ENCODE measurements at regions not wholly inside any gene's neighbourhood (a gene's known extent, or its start where the extent isn't known, plus 50 kb on each side); places are given as distances from the start of the nearest gene placed in this dataset.

DNA sequence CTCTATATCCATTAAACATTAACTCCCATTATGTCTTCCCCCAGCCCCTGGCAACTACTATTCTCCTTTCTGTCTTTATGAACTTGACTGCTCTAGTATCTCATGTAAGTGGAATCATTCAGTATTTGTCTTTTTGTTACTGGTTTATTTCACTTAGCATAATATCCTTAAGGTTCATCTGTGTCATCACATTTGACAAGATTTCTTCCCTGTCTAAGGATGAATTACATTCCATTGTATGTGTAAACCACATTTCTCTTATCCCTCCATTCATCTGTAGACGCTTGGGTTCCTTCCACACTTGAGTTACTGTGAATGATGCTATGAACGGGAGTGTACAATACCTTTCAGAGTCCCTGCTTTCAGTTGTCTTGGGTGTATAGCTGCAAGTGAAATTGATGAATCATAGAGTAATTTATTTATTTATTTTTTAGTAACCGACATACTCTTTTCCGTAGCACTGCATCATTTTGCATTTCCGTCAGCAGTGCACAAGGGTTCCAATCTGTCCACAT is 399.7 kb upstream of the RBFOX1 start:
- no peaks in the 10 kb centered on the region for H3K27me3 ChIP-seq (ENCODE audit: control insufficient read depth, insufficient read depth, low read length, poor library complexity, severe bottlenecking)
- no peaks in the 10 kb centered on the region for H3K9me3 ChIP-seq (ENCODE audit: control insufficient read depth, low read length)
- no peaks in the 10 kb centered on the region for H3K4me1 ChIP-seq (ENCODE audit: control insufficient read depth, insufficient read depth, low read length)
- no peak overlapping the region for H3K4me3 ChIP-seq (ENCODE audit: insufficient read depth, low read depth, low read length)
- WGBS, 2 experiments: 94 to 98% methylated on average over 5 of the region's 5 CpGs
- H3K36me3 ChIP-seq (ENCODE audit: control insufficient read depth, insufficient read depth, low read length): no peaks in the 10 kb centered on the region
- H3K27ac ChIP-seq (ENCODE audit: insufficient read depth, low read depth, low read length, poor library complexity, severe bottlenecking): no peak overlapping the region

DNA sequence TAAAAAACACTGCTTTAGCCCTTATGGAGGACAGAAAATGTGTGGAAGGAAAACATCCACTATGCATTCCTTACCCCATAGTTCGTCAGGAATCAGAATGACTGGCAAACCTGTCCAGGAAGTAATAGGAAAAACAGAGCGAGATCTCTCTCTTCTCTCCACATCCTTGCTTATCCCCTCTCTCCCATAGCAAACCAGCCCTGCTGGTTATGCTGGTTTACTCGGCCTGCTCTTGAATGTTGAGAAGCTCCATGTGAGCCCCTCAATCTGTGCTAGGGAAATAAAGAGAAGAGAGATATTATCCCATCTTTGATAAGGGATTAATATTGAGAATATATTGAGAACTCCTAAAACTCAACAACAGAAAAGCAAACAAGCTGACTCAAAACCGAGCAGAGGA is 402.8 kb upstream of the RBFOX1 start:
- H3K27ac ChIP-seq (ENCODE audit: insufficient read depth, low read depth, low read length, poor library complexity, severe bottlenecking): no peak overlapping the region
- no peaks in the 10 kb centered on the region for H3K9me3 ChIP-seq (ENCODE audit: control insufficient read depth, low read length)
- WGBS, 2 experiments: 87 to 93% methylated on average over 3 to 4 of the region's 4 CpGs
- no peaks in the 10 kb centered on the region for H3K36me3 ChIP-seq (ENCODE audit: control insufficient read depth, insufficient read depth, low read length)
- H3K4me3 ChIP-seq (ENCODE audit: insufficient read depth, low read depth, low read length): no peak overlapping the region
- peaks cover 5% of the 10 kb centered on the region for H3K4me1 ChIP-seq (ENCODE audit: control insufficient read depth, insufficient read depth, low read length)
- H3K27me3 ChIP-seq (ENCODE audit: control insufficient read depth, insufficient read depth, low read length, poor library complexity, severe bottlenecking): no peaks in the 10 kb centered on the region

DNA sequence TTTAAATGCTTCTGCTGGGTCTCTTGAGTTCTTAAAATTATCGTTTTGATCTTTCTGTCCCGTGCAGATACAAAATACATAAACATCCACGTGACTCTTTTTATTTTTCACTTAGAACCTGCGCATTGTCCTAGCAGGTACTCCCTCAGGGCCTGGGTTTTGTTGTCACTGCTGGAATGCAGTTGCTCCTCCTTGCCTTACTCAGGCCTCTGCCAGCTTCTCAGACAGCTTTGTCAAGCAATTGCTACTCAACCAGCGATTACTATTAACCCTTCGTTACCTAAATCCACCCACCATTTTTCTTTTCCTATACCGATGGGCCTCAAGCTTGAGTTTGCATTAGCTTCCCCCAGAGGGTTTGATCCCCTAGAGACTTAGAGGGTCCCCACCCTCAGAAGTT is 405.9 kb upstream of the RBFOX1 start:
- Histone ChIP-seq H3K36me3 (ENCODE audit: control insufficient read depth, insufficient read depth, low read length) (no peaks in the 10 kb centered on the region), H3K27me3 (ENCODE audit: control insufficient read depth, insufficient read depth, low read length, poor library complexity, severe bottlenecking) (no peaks in the 10 kb centered on the region), H3K4me1 (ENCODE audit: control insufficient read depth, insufficient read depth, low read length) (peaks cover 5% of the 10 kb centered on the region), H3K27ac (ENCODE audit: insufficient read depth, low read depth, low read length, poor library complexity, severe bottlenecking) (no peak overlapping the region), H3K4me3 (ENCODE audit: insufficient read depth, low read depth, low read length) (no peak overlapping the region), H3K9me3 (ENCODE audit: control insufficient read depth, low read length) (no peaks in the 10 kb centered on the region)
- 16 to 17% methylated on average over 7 of the region's 7 CpGs for WGBS, 2 experiments

DNA sequence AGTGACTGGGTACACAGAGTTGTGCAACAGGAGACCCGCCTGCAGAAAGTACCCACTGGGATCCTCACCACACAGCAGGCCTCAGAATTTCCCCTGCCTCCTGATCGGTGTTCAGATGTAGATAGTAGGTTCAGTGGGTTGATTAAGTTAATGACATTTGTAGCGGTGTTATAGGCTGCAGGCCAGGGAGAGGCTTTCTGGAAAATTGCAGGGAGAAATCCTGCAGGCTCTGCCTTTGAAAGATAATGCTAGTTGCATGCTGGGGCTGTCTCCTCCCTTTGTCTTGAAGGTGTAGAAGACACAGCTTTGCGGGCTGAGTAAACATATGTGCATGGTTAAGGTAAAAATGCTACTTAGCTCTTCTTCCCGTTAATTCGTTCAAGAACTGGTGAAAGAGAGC is 406.3 kb upstream of the RBFOX1 start:
- WGBS, 2 experiments: 38 to 44% methylated on average over 6 of the region's 6 CpGs
- no peak overlapping the region for H3K27ac ChIP-seq (ENCODE audit: insufficient read depth, low read depth, low read length, poor library complexity, severe bottlenecking)
- no peaks in the 10 kb centered on the region for H3K27me3 ChIP-seq (ENCODE audit: control insufficient read depth, insufficient read depth, low read length, poor library complexity, severe bottlenecking)

DNA sequence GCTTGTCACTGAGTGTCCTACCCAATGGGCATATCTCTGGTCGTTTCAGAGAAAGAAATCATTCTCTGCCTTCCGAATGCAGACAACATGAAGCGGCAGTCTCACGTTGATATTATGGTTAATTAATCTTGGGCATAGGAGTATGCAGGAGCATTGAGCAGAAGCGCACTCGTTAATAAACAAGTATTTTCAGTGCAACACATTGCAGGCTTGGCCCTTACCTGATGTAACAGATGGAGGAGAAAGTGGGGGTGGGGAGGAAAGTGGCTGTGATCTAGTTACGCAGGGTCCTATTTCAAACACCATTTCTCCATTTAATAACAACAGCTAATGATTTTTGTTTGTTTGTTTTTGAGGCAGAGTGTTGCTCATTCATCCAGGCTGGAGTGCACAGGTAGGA is 414.0 kb upstream of the RBFOX1 start:
- H3K9me3 ChIP-seq (ENCODE audit: control insufficient read depth, low read length): no peaks in the 10 kb centered on the region
- no peaks in the 10 kb centered on the region for H3K36me3 ChIP-seq (ENCODE audit: control insufficient read depth, insufficient read depth, low read length)
- peaks cover under 1% of the 10 kb centered on the region for H3K4me1 ChIP-seq (ENCODE audit: control insufficient read depth, insufficient read depth, low read length)
- no peaks in the 10 kb centered on the region for H3K27me3 ChIP-seq (ENCODE audit: control insufficient read depth, insufficient read depth, low read length, poor library complexity, severe bottlenecking)
- no peak overlapping the region for H3K27ac ChIP-seq (ENCODE audit: insufficient read depth, low read depth, low read length, poor library complexity, severe bottlenecking)
- 92 to 94% methylated on average over 6 of the region's 7 CpGs for WGBS, 2 experiments
- H3K4me3 ChIP-seq (ENCODE audit: insufficient read depth, low read depth, low read length): no peak overlapping the region

More for the DNA sequence above, 406.3 kb upstream of the RBFOX1 start:
- no peaks in the 10 kb centered on the region for H3K36me3 ChIP-seq (ENCODE audit: control insufficient read depth, insufficient read depth, low read length)
- H3K9me3 ChIP-seq (ENCODE audit: control insufficient read depth, low read length): no peaks in the 10 kb centered on the region
- H3K4me1 ChIP-seq (ENCODE audit: control insufficient read depth, insufficient read depth, low read length): peaks cover 5% of the 10 kb centered on the region
- H3K4me3 ChIP-seq (ENCODE audit: insufficient read depth, low read depth, low read length): no peak overlapping the region

DNA sequence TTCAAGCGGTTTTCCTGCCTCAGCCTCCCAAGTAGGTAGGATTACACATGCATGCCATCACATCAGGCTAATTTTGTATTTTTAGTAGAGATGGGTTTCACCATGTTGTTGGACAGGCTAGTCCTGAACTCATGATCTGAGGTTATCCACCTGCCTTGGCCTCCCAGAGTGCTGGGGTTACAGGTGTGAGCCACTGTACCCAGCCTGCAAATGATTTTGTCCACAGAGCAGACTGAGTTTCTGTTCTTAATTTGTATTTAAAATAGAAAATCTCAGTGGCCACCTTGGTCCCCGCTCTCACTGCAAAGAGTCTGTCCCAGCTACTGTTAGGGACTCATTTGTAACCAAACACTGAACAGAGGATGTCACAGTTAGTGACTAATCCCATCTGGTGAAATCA is 415.7 kb upstream of the RBFOX1 start:
- no peak overlapping the region for H3K27ac ChIP-seq (ENCODE audit: insufficient read depth, low read depth, low read length, poor library complexity, severe bottlenecking)
- no peaks in the 10 kb centered on the region for H3K9me3 ChIP-seq (ENCODE audit: control insufficient read depth, low read length)
- H3K27me3 ChIP-seq (ENCODE audit: control insufficient read depth, insufficient read depth, low read length, poor library complexity, severe bottlenecking): no peaks in the 10 kb centered on the region
- no peaks in the 10 kb centered on the region for H3K36me3 ChIP-seq (ENCODE audit: control insufficient read depth, insufficient read depth, low read length)
- WGBS, 2 experiments: 94 to 95% methylated on average over 2 of the region's 2 CpGs
- H3K4me3 ChIP-seq (ENCODE audit: insufficient read depth, low read depth, low read length): no peak overlapping the region
- peaks cover 6% of the 10 kb centered on the region for H3K4me1 ChIP-seq (ENCODE audit: control insufficient read depth, insufficient read depth, low read length)

DNA sequence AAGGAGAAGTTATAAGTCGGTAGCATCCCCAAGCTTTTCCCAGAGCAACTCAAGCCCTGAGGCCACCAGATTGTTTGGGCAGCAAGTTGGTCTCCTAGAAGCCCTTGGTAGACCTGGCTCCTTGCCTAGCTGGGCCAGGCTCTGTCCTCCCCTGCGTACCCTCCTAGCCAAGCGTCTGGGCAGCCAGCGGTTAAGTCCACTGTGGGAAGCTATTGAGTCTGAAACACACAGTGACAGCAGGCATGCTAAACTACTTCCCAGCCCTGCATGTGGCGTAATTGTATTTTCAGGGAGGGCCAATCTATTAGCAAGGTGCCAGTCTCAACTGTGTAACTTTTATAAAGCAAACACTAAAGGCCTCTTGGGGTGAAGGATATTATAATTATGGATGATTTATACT is 419.1 kb upstream of the RBFOX1 start:
- Histone ChIP-seq H3K4me3 (ENCODE audit: insufficient read depth, low read depth, low read length) (no peak overlapping the region), H3K27ac (ENCODE audit: insufficient read depth, low read depth, low read length, poor library complexity, severe bottlenecking) (no peak overlapping the region), H3K4me1 (ENCODE audit: control insufficient read depth, insufficient read depth, low read length) (peaks cover 6% of the 10 kb centered on the region), H3K9me3 (ENCODE audit: control insufficient read depth, low read length) (no peaks in the 10 kb centered on the region), H3K36me3 (ENCODE audit: control insufficient read depth, insufficient read depth, low read length) (no peaks in the 10 kb centered on the region), H3K27me3 (ENCODE audit: control insufficient read depth, insufficient read depth, low read length, poor library complexity, severe bottlenecking) (peaks cover 3% of the 10 kb centered on the region)
- 76 to 88% methylated on average over 5 of the region's 5 CpGs for WGBS, 2 experiments

DNA sequence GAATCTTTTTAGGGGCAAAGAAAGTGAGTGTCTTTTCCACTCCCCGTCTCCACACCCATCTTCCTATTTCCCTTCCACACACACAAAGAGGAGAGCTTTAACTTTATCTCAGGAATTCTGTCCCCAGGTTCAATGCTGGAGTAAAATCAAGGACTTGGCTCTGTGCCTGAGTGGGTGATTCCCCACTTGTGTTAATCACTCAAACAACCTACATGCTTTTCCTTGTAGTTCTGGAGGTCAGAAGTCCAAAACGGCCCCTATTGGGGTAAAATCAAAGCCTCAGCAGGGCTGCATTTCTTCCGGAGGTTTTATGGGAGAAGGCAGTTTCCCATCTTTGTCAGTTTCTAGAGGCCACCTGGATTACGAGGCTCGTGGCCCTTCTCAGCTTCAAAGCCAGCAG is 422.3 kb upstream of the RBFOX1 start:
- H3K27me3 ChIP-seq (ENCODE audit: control insufficient read depth, insufficient read depth, low read length, poor library complexity, severe bottlenecking): peaks cover 23% of the 10 kb centered on the region
- 55 to 59% methylated on average over 5 of the region's 5 CpGs for WGBS, 2 experiments
- no peak overlapping the region for H3K27ac ChIP-seq (ENCODE audit: insufficient read depth, low read depth, low read length, poor library complexity, severe bottlenecking)
- H3K4me1 ChIP-seq (ENCODE audit: control insufficient read depth, insufficient read depth, low read length): peaks cover 6% of the 10 kb centered on the region
- no peaks in the 10 kb centered on the region for H3K9me3 ChIP-seq (ENCODE audit: control insufficient read depth, low read length)
- no peak overlapping the region for H3K4me3 ChIP-seq (ENCODE audit: insufficient read depth, low read depth, low read length)
- H3K36me3 ChIP-seq (ENCODE audit: control insufficient read depth, insufficient read depth, low read length): no peaks in the 10 kb centered on the region

DNA sequence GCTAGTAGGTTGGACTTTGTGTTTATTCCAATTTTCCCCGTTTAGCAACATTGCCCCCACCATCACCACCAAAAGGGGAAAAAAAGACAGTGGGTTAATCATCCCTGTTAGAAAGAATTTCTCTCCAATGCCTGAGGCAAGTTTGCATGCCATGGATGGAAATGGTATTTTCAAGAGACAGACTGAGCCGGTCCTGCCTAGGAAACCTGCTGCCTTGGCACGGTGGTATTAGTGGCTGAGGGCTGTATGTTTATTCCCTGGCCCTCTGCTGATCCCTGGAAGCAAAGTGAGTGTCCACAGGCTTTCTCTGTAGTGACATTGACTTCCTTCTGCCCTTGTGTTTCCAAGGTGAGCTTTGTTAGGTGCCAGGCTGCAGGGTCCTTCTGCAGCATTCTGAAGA is 427.0 kb upstream of the RBFOX1 start:
- Histone ChIP-seq H3K4me3 (ENCODE audit: insufficient read depth, low read depth, low read length) (no peak overlapping the region), H3K4me1 (ENCODE audit: control insufficient read depth, insufficient read depth, low read length) (peaks cover 7% of the 10 kb centered on the region), H3K9me3 (ENCODE audit: control insufficient read depth, low read length) (no peaks in the 10 kb centered on the region), H3K27ac (ENCODE audit: insufficient read depth, low read depth, low read length, poor library complexity, severe bottlenecking) (no peak overlapping the region), H3K27me3 (ENCODE audit: control insufficient read depth, insufficient read depth, low read length, poor library complexity, severe bottlenecking) (peaks cover 63% of the 10 kb centered on the region), H3K36me3 (ENCODE audit: control insufficient read depth, insufficient read depth, low read length) (no peaks in the 10 kb centered on the region)
- 72 to 76% methylated on average over 2 to 3 of the region's 3 CpGs for WGBS, 2 experiments

DNA sequence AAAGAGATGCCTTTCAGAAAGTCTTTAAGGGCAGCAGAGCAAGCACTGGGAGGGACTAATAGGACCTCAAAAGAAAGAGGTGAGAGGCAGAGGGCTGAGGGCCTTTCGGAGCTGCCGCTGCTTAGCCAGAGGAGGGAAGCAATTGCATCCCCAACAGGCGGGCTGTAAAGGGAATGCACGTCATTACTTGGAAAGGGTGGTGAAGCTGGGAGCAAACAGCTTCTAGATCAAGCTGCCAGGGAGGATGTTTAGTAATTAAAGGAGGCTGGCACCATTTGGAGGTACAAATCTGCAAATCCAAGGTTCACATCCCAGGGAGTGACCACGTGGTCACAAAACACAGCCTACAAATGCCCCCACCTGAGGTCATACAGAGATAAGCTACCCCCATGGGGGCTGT is 429.0 kb upstream of the RBFOX1 start:
- Histone ChIP-seq H3K27ac (ENCODE audit: insufficient read depth, low read depth, low read length, poor library complexity, severe bottlenecking) (no peak overlapping the region), H3K4me1 (ENCODE audit: control insufficient read depth, insufficient read depth, low read length) (peaks cover 7% of the 10 kb centered on the region), H3K4me3 (ENCODE audit: insufficient read depth, low read depth, low read length) (no peak overlapping the region), H3K9me3 (ENCODE audit: control insufficient read depth, low read length) (no peaks in the 10 kb centered on the region), H3K36me3 (ENCODE audit: control insufficient read depth, insufficient read depth, low read length) (no peaks in the 10 kb centered on the region), H3K27me3 (ENCODE audit: control insufficient read depth, insufficient read depth, low read length, poor library complexity, severe bottlenecking) (peaks cover 72% of the 10 kb centered on the region)
- WGBS, 2 experiments: 52 to 66% methylated on average over 5 of the region's 5 CpGs

DNA sequence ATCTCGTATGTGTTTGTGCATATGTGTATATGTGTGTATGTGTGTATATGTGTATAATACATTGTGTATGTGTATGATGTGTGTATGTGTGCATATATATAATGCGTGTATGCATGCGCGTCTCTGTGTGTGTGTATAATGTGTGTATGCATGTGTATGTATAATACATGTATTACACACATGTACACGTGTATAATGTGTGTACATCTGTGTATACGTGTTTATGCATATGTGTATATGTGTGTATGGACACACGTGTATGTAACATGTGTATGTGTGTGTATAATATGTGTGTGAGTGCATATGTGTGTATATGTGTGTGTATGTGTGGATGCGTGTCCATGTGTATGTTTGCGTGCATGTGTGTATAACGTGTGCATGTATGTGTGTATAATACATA is 433.7 kb upstream of the RBFOX1 start:
- H3K27me3 ChIP-seq (ENCODE audit: control insufficient read depth, insufficient read depth, low read length, poor library complexity, severe bottlenecking): peaks cover 42% of the 10 kb centered on the region
- WGBS, 2 experiments: 84 to 88% methylated on average over 10 of the region's 10 CpGs
- H3K27ac ChIP-seq (ENCODE audit: insufficient read depth, low read depth, low read length, poor library complexity, severe bottlenecking): no peak overlapping the region
- no peak overlapping the region for H3K4me3 ChIP-seq (ENCODE audit: insufficient read depth, low read depth, low read length)
- no peaks in the 10 kb centered on the region for H3K9me3 ChIP-seq (ENCODE audit: control insufficient read depth, low read length)
- H3K4me1 ChIP-seq (ENCODE audit: control insufficient read depth, insufficient read depth, low read length): peaks cover 14% of the 10 kb centered on the region
- no peaks in the 10 kb centered on the region for H3K36me3 ChIP-seq (ENCODE audit: control insufficient read depth, insufficient read depth, low read length)
